Upper lobe of left lung (tissue), 6 donors: ENCODE measurements at regions not wholly inside any gene's neighbourhood (a gene's known extent, or its start where the extent isn't known, plus 50 kb on each side); places are given as distances from the start of the nearest gene placed in this dataset.
"Not testable (repeated sequence)": the region's sequence is repeated elsewhere in the genome, so short reads cannot be mapped to it uniquely, and the experiment has no call there.

ENCODE experiments used
- ATAC-seq, 2 donors: fragments of 200-7000 bp; cut with Tn5 transposase; one replicate each; pipeline ENCODE4 v1.9.1; 2022; ENCODE audit warnings: mild to moderate bottlenecking in 2 of 2, moderate library complexity in 2 of 2; ENCODE audit not compliant: low FRiP score in 2 of 2
- DNase-seq, 2 donors: peaks; one replicate each; pipeline ENCODE4 v3.0.0-alpha.2; 2019 to 2020
- H3K27ac ChIP-seq, 4 donors: fragments of 200-600 bp; sonication (generic); one replicate each; pipeline ENCODE4 v1.5.1; 2016 to 2019
- H3K27me3 ChIP-seq, 4 donors: fragments of 200-600 bp; sonication (generic); one replicate each; pipeline ENCODE4 v1.5.1; 2017 to 2019
- H3K36me3 ChIP-seq, 4 donors: fragments of 200-600 bp; sonication (generic); one replicate each; pipeline ENCODE4 v1.5.1; 2016 to 2019
- H3K4me1 ChIP-seq, 4 donors: fragments of 200-600 bp; sonication (generic); one replicate each; pipeline ENCODE4 v1.5.1; 2018 to 2019
- H3K4me3 ChIP-seq, 4 donors: fragments of 200-600 bp; sonication (generic); one replicate each; pipeline ENCODE4 v1.5.1; 2017 to 2019; ENCODE audit warnings: mild to moderate bottlenecking in 2 of 4, moderate library complexity in 1 of 4
- H3K9me3 ChIP-seq, 4 donors: fragments of 200-600 bp; sonication (generic); one replicate each; pipeline ENCODE4 v1.5.1; 2018 to 2019
- CTCF ChIP-seq, 6 experiments: fragments of 450-650 bp in 4 of 6; fragments of 200-600 bp in 2 of 6; sonication (generic) in 2 of 6; IDR thresholded peaks; one replicate each; pipeline ENCODE4 v1.5.1; 2016 to 2019; ENCODE audit warnings: antibody characterized with exemption in 6 of 6
- EP300 ChIP-seq, 4 donors: sonication (generic); formaldehyde crosslinking; IDR thresholded peaks; one replicate each; pipeline ENCODE4 v1.5.1; 2017; ENCODE audit warnings: antibody characterized with exemption in 4 of 4, control low read depth in 2 of 4
- POLR2A ChIP-seq, 4 donors: fragments of 450-650 bp; IDR thresholded peaks; one replicate each; pipeline ENCODE4 v1.5.1; 2016 to 2017; ENCODE audit warnings: antibody characterized with exemption in 4 of 4, mild to moderate bottlenecking in 2 of 4
- POLR2AphosphoS5 ChIP-seq, 2 donors: sonication (generic); formaldehyde crosslinking; IDR thresholded peaks; one replicate each; pipeline ENCODE4 v1.5.1; 2017; ENCODE audit warnings: antibody characterized with exemption in 2 of 2
- WGBS, 2 donors: methylation state at CpG; one replicate each; pipeline ENCODE4 v1.1.5; 2017 to 2018; 5-methylcytosine and 5-hydroxymethylcytosine counted together
- donor health status: DM: no; HTN: no; CAD: no; lungs with moderate emphysema.
- donor health status: DM: no; HTN: yes; CAD: no; lungs with severe emphysema.

GRCh38 chr3:153404157-153404556 lies 242.1 kb downstream of the RAP2B start:
- H3K36me3 ChIP-seq: no peaks in the 10 kb centered on the region
- H3K27ac ChIP-seq: no peak overlapping the region
- no peaks in the 10 kb centered on the region for H3K9me3 ChIP-seq
- TF ChIP-seq POLR2A (IDR thresholded peaks at IDR 0.05) (no peak), CTCF (IDR thresholded peaks at IDR 0.05) (no peak), EP300 (IDR thresholded peaks at IDR 0.05) (no peak), POLR2AphosphoS5 (IDR thresholded peaks at IDR 0.05) (no peak)
- DNase-seq: no peak
- 34 to 51% methylated on average over 2 of the region's 2 CpGs for WGBS, 2 donors
- H3K27me3 ChIP-seq: no peaks in the 10 kb centered on the region
- H3K4me1 ChIP-seq: peaks cover 0 to 12% (median 0%) of the 10 kb centered on the region in 4 donors
- no peak overlapping the region for H3K4me3 ChIP-seq
- ATAC-seq: no peak

GRCh38 chr3:153405320-153405719 lies 243.3 kb downstream of the RAP2B start:
- ATAC-seq, H3K27me3 ChIP-seq, H3K9me3 ChIP-seq, H3K4me3 ChIP-seq, H3K4me1 ChIP-seq, DNase-seq, H3K36me3 ChIP-seq, H3K27ac ChIP-seq: not testable (repeated sequence)
- 90% methylated on average over 4 of the region's 4 CpGs for WGBS, 2 donors

GRCh38 chr3:153410517-153410916 lies 248.5 kb downstream of the RAP2B start:
- Histone ChIP-seq H3K36me3 (no peaks in the 10 kb centered on the region), H3K9me3 (no peaks in the 10 kb centered on the region), H3K27me3 (no peaks in the 10 kb centered on the region), H3K4me1 (no peaks in the 10 kb centered on the region), H3K27ac (no peak overlapping the region), H3K4me3 (no peak overlapping the region)
- DNase-seq (no peak), ATAC-seq (no peak)
- WGBS, 2 donors: 63 to 66% methylated on average over 3 of the region's 3 CpGs
- TF ChIP-seq EP300 (IDR thresholded peaks at IDR 0.05) (no peak), POLR2AphosphoS5 (IDR thresholded peaks at IDR 0.05) (no peak), CTCF (IDR thresholded peaks at IDR 0.05) (no peak), POLR2A (IDR thresholded peaks at IDR 0.05) (no peak)

GRCh38 chr3:153414982-153415381 lies 253.0 kb downstream of the RAP2B start:
- no peak for TF ChIP-seq EP300 (IDR thresholded peaks at IDR 0.05)
- no peak overlapping the region for H3K4me3 ChIP-seq
- no peaks in the 10 kb centered on the region for H3K27me3 ChIP-seq
- no peak for ATAC-seq
- H3K9me3 ChIP-seq: peaks cover 1 to 7% (median 4%) of the 10 kb centered on the region in 4 donors
- 72 to 78% methylated on average over 2 of the region's 2 CpGs for WGBS, 2 donors
- no peaks in the 10 kb centered on the region for H3K4me1 ChIP-seq
- H3K36me3 ChIP-seq: no peaks in the 10 kb centered on the region
- no peak for DNase-seq
- H3K27ac ChIP-seq: no peak overlapping the region

- TF ChIP-seq EP300 (IDR thresholded peaks at IDR 0.05) (no peak), CTCF (IDR thresholded peaks at IDR 0.05) (no peak), POLR2A (IDR thresholded peaks at IDR 0.05) (no peak), POLR2AphosphoS5 (IDR thresholded peaks at IDR 0.05) (no peak)
- Histone ChIP-seq H3K4me3 (no peak overlapping the region), H3K9me3 (peaks cover 15 to 27% (median 18%) of the 10 kb centered on the region in 4 donors), H3K27ac (no peak overlapping the region), H3K27me3 (no peaks in the 10 kb centered on the region), H3K36me3 (no peaks in the 10 kb centered on the region), H3K4me1 (no peaks in the 10 kb centered on the region)
- DNase-seq: no peak
- ATAC-seq: no peak
- 91 to 92% methylated on average over 2 to 4 of the region's 4 CpGs for WGBS, 2 donors
Measured at GRCh38 chr3:153422314-153422713, 260.3 kb downstream of the RAP2B start.

GRCh38 chr3:153423820-153424219 lies 261.8 kb downstream of the RAP2B start:
- ATAC-seq, DNase-seq, H3K27me3 ChIP-seq, H3K36me3 ChIP-seq, H3K4me3 ChIP-seq, H3K27ac ChIP-seq, H3K4me1 ChIP-seq: not testable (repeated sequence)
- peaks cover 8 to 27% (median 14%) of the 10 kb centered on the region in 4 donors for H3K9me3 ChIP-seq
